Forelimb muscle (tissue), 1 donor: ENCODE measurements at regions not wholly inside any gene's neighbourhood (a gene's known extent, or its start where the extent isn't known, plus 50 kb on each side); places are given as distances from the start of the nearest gene placed in this dataset.
"Not testable (repeated sequence)": the region's sequence is repeated elsewhere in the genome, so short reads cannot be mapped to it uniquely, and the experiment has no call there.

ENCODE experiments used
- DNase-seq: peaks from one replicate; pipeline ENCODE4 v3.0.0-alpha.2; 2013; ENCODE audit warnings: low read depth

GRCh38 chr12:97984436-97984835 is 521.8 kb downstream of the RMST start:
- no peak for DNase-seq

- DNase-seq, result no peak
Measured at GRCh38 chr12:97984974-97985580, 522.5 kb downstream of the RMST start.

- DNase-seq, result no peak
Measured at GRCh38 chr12:97985834-97986233, 523.2 kb downstream of the RMST start.

GRCh38 chr12:97988588-97988987 is 526.0 kb downstream of the RMST start:
- not testable (repeated sequence) for DNase-seq

- no peak for DNase-seq
Measured at GRCh38 chr12:97989366-97989940, 525.9 kb upstream of the TMPO start.

GRCh38 chr12:97994746-97995484 is 520.5 kb upstream of the TMPO start:
- DNase-seq, result no peak

GRCh38 chr12:97995559-97995958 is 519.8 kb upstream of the TMPO start:
- no peak for DNase-seq

- DNase-seq, result no peak
Measured at GRCh38 chr12:98001430-98001829, 514.0 kb upstream of the TMPO start.

- no peak for DNase-seq
Measured at GRCh38 chr12:98002887-98003493, 512.4 kb upstream of the TMPO start.

- DNase-seq, result no peak
Measured at GRCh38 chr12:98007963-98008362, 507.4 kb upstream of the TMPO start.

- DNase-seq, result no peak
Measured at GRCh38 chr12:98013560-98013959, 501.8 kb upstream of the TMPO start.

GRCh38 chr12:98018836-98019235 is 496.6 kb upstream of the TMPO start:
- no peak for DNase-seq

GRCh38 chr12:98020376-98020775 is 495.0 kb upstream of the TMPO start:
- no peak for DNase-seq

- no peak for DNase-seq
Measured at GRCh38 chr12:98022961-98023360, 492.4 kb upstream of the TMPO start.

- DNase-seq, result no peak
Measured at GRCh38 chr12:98037401-98038140, 477.8 kb upstream of the TMPO start.

GRCh38 chr12:98042668-98043067 is 472.7 kb upstream of the TMPO start:
- DNase-seq, result no peak

GRCh38 chr12:98045395-98045794 is 470.0 kb upstream of the TMPO start:
- no peak for DNase-seq

- DNase-seq, result no peak
Measured at GRCh38 chr12:98048326-98048725, 467.1 kb upstream of the TMPO start.

GRCh38 chr12:98053202-98053601 is 462.2 kb upstream of the TMPO start:
- no peak for DNase-seq

- DNase-seq, result no peak
Measured at GRCh38 chr12:98057701-98058100, 457.7 kb upstream of the TMPO start.

- DNase-seq, result no peak
Measured at GRCh38 chr12:98058213-98058612, 457.2 kb upstream of the TMPO start.

GRCh38 chr12:98058838-98059237 is 456.6 kb upstream of the TMPO start:
- DNase-seq, result no peak
